ENCODE measurements at regions not wholly inside any gene's neighbourhood (a gene's known extent, or its start where the extent isn't known, plus 50 kb on each side); places are given as distances from the start of the nearest gene placed in this dataset.
"Not testable (repeated sequence)": the region's sequence is repeated elsewhere in the genome, so short reads cannot be mapped to it uniquely, and the experiment has no call there.

DNA sequence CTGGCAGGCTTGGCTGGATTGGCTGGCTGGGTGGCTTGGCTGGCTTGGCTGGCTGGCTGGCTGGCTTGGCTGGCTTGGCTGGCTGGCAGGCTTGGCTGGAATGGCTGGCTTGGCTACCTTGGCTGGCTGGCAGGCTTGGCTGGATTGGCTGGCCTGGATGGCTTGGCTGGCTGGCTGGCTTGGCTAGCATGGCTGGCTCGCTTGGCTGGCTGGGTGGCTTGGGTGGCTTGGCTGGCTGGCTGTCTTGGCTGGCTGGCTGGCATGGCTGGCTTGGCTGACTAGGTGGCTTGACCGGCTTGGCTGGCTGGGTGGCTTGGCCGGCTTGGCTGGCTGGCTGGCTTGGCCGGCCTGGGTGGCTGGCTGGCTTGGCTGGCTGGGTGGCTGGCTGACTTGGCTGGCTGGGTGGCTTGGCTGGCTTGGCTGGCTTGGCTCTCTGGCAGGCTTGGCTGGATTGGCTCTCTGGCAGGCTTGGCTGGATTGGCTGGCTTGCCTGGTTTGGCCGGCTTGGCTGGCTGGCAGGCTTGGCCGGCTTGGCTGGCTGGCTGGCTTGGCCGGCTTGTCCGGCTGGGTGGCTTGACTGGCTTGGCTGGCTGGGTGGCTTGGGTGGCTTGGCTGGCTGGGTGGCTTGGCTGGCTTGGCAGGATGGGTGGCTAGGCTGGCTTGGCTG, 440.9 kb downstream of the GOLGA6L6 start:
- peaks cover 3 to 21% of the 10 kb centered on the region in 2 donors for H3K9me3 ChIP-seq (replicated peaks in 1 of 2; ENCODE audit: control insufficient read depth in 1 of 2, insufficient read depth in 1 of 2, low read length in 2 of 2)
- H4K20me1 ChIP-seq (ENCODE audit: insufficient read depth, low read length); DNase-seq; intact Hi-C loops (cut with micrococcal nuclease); H3K4me1 ChIP-seq (ENCODE audit: control insufficient read depth in 1 of 2, insufficient read depth in 2 of 2, low read length in 2 of 2); H3K9ac ChIP-seq (ENCODE audit: insufficient read depth, low read length, poor library complexity, severe bottlenecking); H3K27me3 ChIP-seq (ENCODE audit: control insufficient read depth in 2 of 2, insufficient read depth in 2 of 2, low read length in 2 of 2); H3K4me3 ChIP-seq (replicated peaks in 1 of 3; ENCODE audit: low read depth in 2 of 3, low read length in 3 of 3); H3K4me1 Mint-ChIP-seq; H3K27me3 Mint-ChIP-seq (ENCODE audit: low read depth in 3 of 3); H3K27ac Mint-ChIP-seq; H3K4me3 Mint-ChIP-seq; H3K4me2 ChIP-seq (replicated peaks; ENCODE audit: extremely low read depth, low read length, poor library complexity, severe bottlenecking); H3K27ac ChIP-seq (ENCODE audit: low read depth in 1 of 2, low read length in 2 of 2); H3K79me2 ChIP-seq (ENCODE audit: insufficient read depth, low read length); H2AFZ ChIP-seq (ENCODE audit: insufficient read depth, low read depth, low read length, poor library complexity, severe bottlenecking); H3K36me3 ChIP-seq (replicated peaks in 1 of 2; ENCODE audit: control insufficient read depth in 1 of 2, insufficient read depth in 2 of 2, low read length in 2 of 2); H3K36me3 Mint-ChIP-seq: not testable (repeated sequence)
- H3K9me3 Mint-ChIP-seq = peaks cover 0 to 15% (median 9%) of the 10 kb centered on the region in 7 donors
- WGBS (ENCODE audit: insufficient coverage) = no CpG with 5 or more reads among the region's 8 CpGs

DNA sequence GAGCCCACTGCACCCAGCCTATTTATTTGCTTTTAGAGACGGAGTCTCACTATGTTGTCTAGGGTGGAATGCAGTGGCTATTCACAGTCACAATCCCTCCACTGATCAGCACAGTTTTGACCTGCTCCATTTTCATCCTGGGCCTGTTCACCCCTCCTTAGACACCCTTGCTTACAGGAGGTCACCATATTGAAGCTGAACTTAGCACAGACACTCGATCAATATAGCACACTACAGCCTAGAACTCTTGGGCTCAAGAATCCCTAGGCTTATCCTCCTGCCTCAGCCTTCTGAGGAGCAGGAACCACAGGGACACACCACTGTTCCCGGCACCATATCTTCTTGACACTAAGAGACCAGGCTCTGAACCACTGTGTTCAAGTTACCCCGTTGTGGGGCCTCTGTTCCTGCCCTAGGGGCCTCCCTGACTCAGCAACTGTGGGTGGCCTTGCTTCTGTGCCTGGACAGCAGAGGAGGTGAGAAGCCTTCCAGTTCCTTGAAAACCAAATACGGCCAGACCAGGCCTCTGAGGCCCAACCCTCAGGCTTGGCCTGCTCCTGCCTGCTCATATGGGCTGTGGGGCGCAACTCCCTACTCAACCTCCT, 445.8 kb downstream of the GOLGA6L6 start:
- H3K36me3 ChIP-seq (replicated peaks in 1 of 2; ENCODE audit: control insufficient read depth in 1 of 2, insufficient read depth in 2 of 2, low read length in 2 of 2); H3K4me1 Mint-ChIP-seq; H3K4me2 ChIP-seq (replicated peaks; ENCODE audit: extremely low read depth, low read length, poor library complexity, severe bottlenecking); H3K9me3 Mint-ChIP-seq; H3K27me3 ChIP-seq (ENCODE audit: control insufficient read depth in 2 of 2, insufficient read depth in 2 of 2, low read length in 2 of 2); DNase-seq; H3K9me3 ChIP-seq (replicated peaks in 1 of 2; ENCODE audit: control insufficient read depth in 1 of 2, insufficient read depth in 1 of 2, low read length in 2 of 2); H3K79me2 ChIP-seq (ENCODE audit: insufficient read depth, low read length); H3K9ac ChIP-seq (ENCODE audit: insufficient read depth, low read length, poor library complexity, severe bottlenecking); H3K27ac Mint-ChIP-seq; H3K4me1 ChIP-seq (ENCODE audit: control insufficient read depth in 1 of 2, insufficient read depth in 2 of 2, low read length in 2 of 2); H3K27ac ChIP-seq (ENCODE audit: low read depth in 1 of 2, low read length in 2 of 2); H3K36me3 Mint-ChIP-seq; H3K27me3 Mint-ChIP-seq (ENCODE audit: low read depth in 3 of 3); H4K20me1 ChIP-seq (ENCODE audit: insufficient read depth, low read length); intact Hi-C loops (cut with micrococcal nuclease); H2AFZ ChIP-seq (ENCODE audit: insufficient read depth, low read depth, low read length, poor library complexity, severe bottlenecking); H3K4me3 Mint-ChIP-seq; H3K4me3 ChIP-seq (replicated peaks in 1 of 3; ENCODE audit: low read depth in 2 of 3, low read length in 3 of 3): not testable (repeated sequence)
- WGBS (ENCODE audit: insufficient coverage) = no CpG with 5 or more reads among the region's 6 CpGs

DNA sequence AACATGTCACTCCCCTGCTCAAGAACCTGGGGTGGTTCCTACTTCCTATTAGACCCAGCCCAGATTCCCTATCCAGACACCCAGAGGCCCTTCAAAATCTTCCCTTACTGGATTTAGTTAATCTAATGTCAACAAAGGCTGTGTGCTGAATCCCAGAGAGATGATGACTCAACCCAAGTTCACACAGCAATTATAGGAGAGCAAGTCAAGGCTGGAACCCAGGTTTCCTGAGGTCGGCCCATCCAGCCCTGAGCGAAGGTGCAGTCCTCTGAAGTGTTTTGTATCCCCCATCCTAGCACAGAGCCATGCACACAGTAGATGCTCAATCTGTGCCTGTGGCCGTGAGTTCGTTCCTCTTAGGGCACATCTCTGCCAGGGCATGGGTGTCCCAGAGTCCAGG, 452.1 kb downstream of the GOLGA6L6 start:
- H3K27ac Mint-ChIP-seq, DNase-seq, H3K4me1 Mint-ChIP-seq: not testable (repeated sequence)

DNA sequence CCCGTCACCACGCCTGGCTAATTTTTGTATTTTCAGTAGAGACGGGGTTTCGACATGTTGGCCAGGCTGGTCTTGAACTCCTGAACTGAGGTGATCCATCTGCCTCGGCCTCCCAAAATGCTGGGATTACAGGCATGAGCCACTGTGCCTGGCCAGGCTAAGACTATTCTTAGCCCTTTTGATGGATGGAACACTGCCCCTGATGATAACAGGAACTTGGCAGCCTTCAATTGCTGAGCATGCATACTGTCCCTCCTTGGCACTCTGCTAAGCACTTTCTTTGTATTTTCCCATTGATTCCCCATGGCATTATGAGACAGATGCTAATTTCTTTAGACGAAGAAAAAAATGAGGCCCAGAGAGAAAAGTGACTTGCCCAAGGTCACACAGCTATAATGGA, 457.6 kb downstream of the GOLGA6L6 start:
- H3K27me3 Mint-ChIP-seq (ENCODE audit: low read depth in 3 of 3); DNase-seq; intact Hi-C loops (cut with micrococcal nuclease): not testable (repeated sequence)

More for the DNA sequence above, 452.1 kb downstream of the GOLGA6L6 start:
- intact Hi-C loops (cut with micrococcal nuclease); H3K4me1 ChIP-seq (ENCODE audit: control insufficient read depth in 1 of 2, insufficient read depth in 2 of 2, low read length in 2 of 2); H3K4me2 ChIP-seq (replicated peaks; ENCODE audit: extremely low read depth, low read length, poor library complexity, severe bottlenecking); H3K4me3 ChIP-seq (replicated peaks in 1 of 3; ENCODE audit: low read depth in 2 of 3, low read length in 3 of 3); H3K9me3 ChIP-seq (replicated peaks in 1 of 2; ENCODE audit: control insufficient read depth in 1 of 2, insufficient read depth in 1 of 2, low read length in 2 of 2); H3K4me3 Mint-ChIP-seq; H3K27me3 Mint-ChIP-seq (ENCODE audit: low read depth in 3 of 3); H3K9ac ChIP-seq (ENCODE audit: insufficient read depth, low read length, poor library complexity, severe bottlenecking); H3K27me3 ChIP-seq (ENCODE audit: control insufficient read depth in 2 of 2, insufficient read depth in 2 of 2, low read length in 2 of 2); H3K79me2 ChIP-seq (ENCODE audit: insufficient read depth, low read length); H4K20me1 ChIP-seq (ENCODE audit: insufficient read depth, low read length); H3K36me3 ChIP-seq (replicated peaks in 1 of 2; ENCODE audit: control insufficient read depth in 1 of 2, insufficient read depth in 2 of 2, low read length in 2 of 2); H3K9me3 Mint-ChIP-seq; H2AFZ ChIP-seq (ENCODE audit: insufficient read depth, low read depth, low read length, poor library complexity, severe bottlenecking); H3K36me3 Mint-ChIP-seq; H3K27ac ChIP-seq (ENCODE audit: low read depth in 1 of 2, low read length in 2 of 2): not testable (repeated sequence)
- WGBS (ENCODE audit: insufficient coverage) = no CpG with 5 or more reads among the region's 4 CpGs

More for the DNA sequence above, 457.6 kb downstream of the GOLGA6L6 start:
- H3K9ac ChIP-seq (ENCODE audit: insufficient read depth, low read length, poor library complexity, severe bottlenecking); H3K27ac ChIP-seq (ENCODE audit: low read depth in 1 of 2, low read length in 2 of 2); H3K4me1 ChIP-seq (ENCODE audit: control insufficient read depth in 1 of 2, insufficient read depth in 2 of 2, low read length in 2 of 2); H3K27ac Mint-ChIP-seq; H3K9me3 ChIP-seq (replicated peaks in 1 of 2; ENCODE audit: control insufficient read depth in 1 of 2, insufficient read depth in 1 of 2, low read length in 2 of 2); H3K79me2 ChIP-seq (ENCODE audit: insufficient read depth, low read length); H3K9me3 Mint-ChIP-seq; H3K36me3 Mint-ChIP-seq; H3K36me3 ChIP-seq (replicated peaks in 1 of 2; ENCODE audit: control insufficient read depth in 1 of 2, insufficient read depth in 2 of 2, low read length in 2 of 2); H3K4me3 ChIP-seq (replicated peaks in 1 of 3; ENCODE audit: low read depth in 2 of 3, low read length in 3 of 3); H3K27me3 ChIP-seq (ENCODE audit: control insufficient read depth in 2 of 2, insufficient read depth in 2 of 2, low read length in 2 of 2); H2AFZ ChIP-seq (ENCODE audit: insufficient read depth, low read depth, low read length, poor library complexity, severe bottlenecking); H3K4me2 ChIP-seq (replicated peaks; ENCODE audit: extremely low read depth, low read length, poor library complexity, severe bottlenecking); H3K4me3 Mint-ChIP-seq; H4K20me1 ChIP-seq (ENCODE audit: insufficient read depth, low read length); H3K4me1 Mint-ChIP-seq: not testable (repeated sequence)
- no CpG with 5 or more reads among the region's 6 CpGs for WGBS (ENCODE audit: insufficient coverage)

Measured in CD14-positive monocyte (primary cell).